GM21390 (cell line): ENCODE measurements at regions not wholly inside any gene's neighbourhood (a gene's known extent, or its start where the extent isn't known, plus 50 kb on each side); places are given as distances from the start of the nearest gene placed in this dataset.

Experiments
- ATAC-seq: cut with Tn5 transposase; IDR thresholded peaks from one replicate; pipeline ENCODE4 v1.9.1; 2021; ENCODE audit not compliant: unreplicated experiment

DNA sequence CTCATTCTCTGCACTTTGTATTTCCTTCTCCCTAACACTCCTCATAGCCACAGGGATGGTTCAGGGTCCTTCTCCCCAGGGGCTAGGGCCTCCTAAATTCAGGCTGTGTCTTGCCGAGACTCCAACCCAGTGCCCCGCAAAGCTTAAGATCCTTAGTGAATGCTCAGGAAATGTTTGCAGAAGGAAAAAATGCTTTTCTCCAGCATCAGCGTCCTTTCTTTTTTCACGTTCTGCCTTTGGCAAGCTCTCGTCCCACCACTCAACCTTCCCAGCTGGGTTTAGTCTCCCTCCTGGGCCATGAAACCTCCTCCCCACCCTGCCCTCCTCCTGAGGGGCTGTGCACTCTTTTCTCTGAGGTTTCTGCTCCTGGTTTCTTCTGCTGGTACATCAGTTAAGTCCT lies 503.8 kb upstream of the B3GAT1 start:
- no peak for ATAC-seq

DNA sequence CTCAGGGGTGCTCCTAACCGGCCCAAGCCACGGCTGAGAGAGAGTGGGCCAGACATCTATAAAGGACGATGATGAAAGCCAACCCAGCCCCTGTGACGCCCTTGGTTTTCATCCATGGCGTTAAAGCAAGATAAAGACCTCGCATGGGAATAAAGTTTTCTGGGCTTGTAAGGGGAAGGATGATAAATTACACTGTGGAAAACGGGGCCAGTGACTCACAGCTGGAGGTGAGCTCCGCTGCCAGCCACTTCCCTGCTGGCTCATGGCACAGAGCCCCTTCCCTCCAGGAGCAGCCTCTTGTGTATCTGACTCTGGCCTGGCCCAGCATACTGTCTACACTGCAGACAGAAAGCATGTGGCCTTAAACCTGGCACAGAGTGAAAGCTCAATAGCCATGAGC lies 503.2 kb upstream of the B3GAT1 start:
- ATAC-seq: no peak

DNA sequence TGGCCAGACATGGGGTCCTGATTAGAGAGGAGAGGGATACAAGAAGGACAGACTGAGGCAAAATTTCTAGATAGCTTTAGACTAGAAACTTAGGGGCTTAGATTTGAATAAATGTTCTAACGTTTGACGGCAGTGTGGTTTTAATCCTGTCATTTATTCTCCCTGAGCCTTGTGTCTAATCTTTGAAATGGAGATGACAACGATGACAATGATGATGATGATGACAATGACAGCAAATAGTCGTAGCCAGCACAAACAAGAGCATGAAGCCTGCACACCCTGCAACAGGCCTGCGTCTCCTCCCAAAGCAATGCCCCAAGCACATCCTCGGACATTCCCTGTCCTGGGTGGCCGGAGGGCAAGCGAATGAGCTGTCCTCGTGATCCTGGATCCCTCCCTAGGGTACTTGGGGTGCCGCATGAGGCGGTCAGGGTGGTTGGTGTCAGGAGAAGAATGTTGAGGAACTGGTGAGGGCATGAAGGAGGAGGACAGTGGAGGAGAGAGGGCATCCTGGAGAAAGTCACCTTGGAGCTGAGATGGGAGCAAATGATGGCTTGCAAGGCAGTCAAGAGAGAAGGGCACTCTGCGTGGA lies 502.1 kb upstream of the B3GAT1 start:
- ATAC-seq: no peak

DNA sequence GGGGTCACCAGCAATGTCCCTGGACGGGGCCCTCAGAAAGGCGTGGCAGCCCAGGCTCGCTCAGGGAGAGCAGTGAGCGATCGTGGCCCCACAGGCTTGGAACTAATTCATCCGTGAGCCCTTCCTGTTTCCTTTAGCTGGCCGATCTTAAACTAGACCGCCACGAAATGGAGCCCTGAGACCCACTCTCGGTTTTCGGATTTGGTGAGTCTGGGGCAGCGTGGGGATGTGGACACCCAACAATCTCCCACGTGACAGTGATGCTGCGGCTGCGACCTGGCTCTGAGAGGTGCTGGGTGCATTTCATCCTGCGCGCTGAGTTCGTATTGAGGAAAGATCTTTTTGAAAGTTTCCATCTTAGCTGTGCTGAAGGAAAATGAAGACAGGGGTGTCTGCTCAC lies 501.3 kb upstream of the B3GAT1 start:
- ATAC-seq: no peak

DNA sequence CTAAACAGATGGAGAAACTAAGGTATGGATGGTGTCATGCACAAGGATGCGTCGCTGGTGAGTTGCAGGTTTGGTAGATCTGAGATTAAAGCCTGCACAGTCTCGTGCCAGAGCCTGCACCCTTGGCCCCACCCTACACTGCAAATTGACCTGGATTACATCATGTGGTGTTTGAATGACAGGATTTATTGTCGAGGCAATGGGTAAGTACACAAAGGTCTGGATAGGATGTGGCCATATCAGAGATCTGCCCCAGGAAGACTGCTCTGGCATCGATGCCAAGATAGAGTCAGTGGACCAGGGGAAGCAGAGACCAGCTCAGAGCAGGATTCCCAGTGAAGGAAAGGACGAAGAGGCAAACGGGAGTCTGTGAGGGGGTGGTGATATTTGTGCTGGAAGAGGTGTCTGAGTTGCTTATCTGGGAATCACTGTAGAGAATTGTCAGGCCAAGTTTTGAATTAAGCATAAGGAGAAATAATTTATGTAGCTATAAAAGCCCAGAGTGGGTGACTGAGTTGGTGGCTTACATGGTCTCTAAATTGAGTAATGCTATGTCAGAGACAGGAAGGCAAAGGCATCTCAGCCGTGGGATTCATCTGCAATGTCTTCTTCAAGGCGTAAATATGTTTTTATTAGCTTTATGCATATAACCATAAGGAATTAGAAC lies 499.6 kb upstream of the B3GAT1 start:
- ATAC-seq: no peak

DNA sequence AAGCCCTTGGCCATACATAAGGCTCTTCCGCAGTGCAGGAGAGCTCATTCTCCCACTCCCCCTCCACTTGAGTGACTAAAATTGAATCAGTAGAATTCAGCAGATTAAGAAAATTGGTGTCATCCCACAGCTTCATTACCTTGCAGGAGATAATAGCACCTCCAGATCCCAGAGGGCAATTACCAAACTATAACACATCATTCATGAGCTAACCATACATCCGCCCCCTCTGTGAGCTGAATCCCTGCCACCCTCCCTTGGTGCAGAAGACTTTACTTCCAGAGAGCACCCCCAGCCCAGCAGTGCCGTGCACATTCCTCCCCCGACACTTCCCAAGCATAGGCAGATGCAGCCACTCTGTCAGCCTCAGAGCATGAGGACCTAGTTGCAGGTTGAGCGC lies 496.5 kb upstream of the B3GAT1 start:
- ATAC-seq: no peak

DNA sequence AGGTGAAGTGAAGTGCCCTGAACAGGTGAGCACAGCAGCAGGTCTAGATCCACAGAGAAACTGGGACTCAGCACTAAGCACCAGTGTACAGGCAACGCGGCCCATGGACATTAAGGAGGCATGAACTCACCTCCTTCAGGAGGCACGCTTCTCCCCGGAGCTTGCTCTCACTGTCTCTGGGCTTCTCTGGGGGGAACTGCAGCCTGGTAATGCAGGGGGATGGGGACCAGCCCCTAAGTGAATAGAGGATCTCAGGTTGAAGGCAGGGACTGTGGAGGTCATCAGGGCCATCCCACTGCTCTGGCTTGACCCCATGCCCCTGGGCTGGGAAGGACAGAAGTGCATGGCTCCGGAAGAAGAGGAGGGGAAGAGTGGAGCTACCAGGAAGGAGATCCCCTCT lies 495.6 kb upstream of the B3GAT1 start:
- ATAC-seq: no peak

DNA sequence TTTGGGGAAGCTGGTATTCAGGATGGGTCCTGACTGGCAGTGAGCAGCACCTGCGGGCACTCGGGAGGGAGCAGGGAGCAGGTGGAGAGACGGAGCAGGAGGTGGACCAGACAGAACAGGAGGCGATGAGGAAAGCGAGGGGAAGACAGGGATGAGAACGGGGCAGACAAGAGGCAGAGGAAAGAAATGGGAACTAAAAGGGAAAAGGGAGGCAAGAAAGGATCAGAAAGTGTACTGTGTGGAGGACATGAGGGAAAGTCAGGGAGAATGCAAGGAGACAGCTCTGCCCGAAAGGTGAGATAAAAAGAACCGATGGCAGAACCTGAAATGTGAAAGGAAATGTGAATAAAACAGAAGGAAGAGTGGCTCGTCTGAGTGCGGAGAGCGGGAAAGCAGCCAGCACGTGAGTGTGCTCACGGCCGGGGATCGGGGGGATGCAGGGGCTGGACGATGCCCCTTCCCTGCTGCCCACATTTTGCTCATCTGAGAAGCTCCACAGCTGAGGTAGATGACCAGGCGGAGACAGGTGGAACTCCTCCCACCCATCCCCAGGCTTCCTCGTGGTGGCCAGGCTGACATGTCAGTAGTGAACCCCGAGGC lies 494.4 kb upstream of the B3GAT1 start:
- ATAC-seq: no peak

DNA sequence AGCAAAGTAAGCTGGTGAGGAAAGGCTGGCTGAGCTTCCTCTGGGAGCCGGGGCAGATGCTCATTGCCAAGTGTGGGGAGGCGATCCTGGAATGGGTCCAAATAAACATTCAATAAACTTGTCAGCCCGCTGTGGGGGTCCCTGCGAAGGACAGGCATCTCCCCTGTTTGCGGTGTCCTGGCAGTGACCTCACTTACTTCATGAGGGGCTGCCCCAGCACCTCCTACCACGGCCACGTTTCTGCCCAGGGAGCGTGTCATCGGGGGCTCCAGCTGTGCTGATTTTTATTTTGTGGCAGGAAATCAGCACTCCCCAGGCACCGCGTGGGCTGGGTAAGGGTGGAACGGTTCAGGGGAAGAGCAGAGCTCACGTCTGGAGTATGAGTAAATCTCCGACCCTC lies 493.9 kb upstream of the B3GAT1 start:
- no peak for ATAC-seq

DNA sequence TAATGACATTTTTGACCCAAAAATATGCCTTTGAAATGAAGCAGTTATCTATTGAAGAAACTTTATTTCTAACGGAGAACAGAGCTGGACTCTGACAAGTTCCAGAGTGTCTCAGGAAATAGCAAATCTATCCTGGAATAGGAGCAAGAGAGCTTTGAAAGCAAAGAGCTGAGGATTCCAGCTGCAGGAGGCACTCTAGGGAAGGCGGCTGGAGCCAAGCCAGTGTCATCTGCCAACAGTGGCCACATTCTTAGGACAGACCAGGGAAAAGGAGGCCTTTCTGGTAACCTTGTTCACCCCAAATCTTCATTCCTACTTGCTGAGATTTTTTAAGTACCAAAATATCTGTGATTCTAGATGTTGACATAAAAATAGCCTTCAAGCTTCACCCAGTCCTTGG lies 493.5 kb upstream of the B3GAT1 start:
- ATAC-seq: no peak

DNA sequence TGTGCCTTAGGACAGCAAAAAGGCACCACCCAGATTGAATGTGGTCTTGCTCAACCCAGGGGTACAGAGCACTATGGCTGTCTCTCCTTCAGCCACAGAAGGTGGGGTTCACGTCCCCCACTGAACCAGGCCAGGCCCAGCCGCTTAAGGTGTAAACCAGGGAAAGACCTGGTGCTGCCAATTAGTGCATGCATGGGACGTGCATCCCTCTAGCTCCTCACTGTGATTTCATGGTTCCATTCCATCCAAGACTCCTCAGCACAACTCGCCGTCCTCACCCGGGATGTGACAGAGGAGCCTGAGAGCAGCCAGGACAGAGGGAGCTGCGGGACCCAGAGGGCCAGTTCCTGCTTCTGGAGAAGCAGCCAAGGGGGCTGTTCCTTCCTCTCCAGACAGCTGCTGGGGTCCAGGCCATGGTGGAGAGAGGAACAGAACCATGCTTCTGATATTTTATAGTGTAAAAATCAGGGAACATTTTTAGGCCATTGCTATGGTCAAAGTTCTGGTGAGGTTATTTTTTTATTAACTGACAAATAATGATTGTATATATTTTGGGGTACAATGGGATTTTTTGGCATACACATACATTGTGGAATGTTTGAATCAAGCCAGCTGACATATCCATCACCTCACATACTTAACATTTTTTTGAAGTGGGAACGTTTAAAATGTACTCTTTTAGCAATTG lies 492.2 kb upstream of the B3GAT1 start:
- ATAC-seq: no peak

DNA sequence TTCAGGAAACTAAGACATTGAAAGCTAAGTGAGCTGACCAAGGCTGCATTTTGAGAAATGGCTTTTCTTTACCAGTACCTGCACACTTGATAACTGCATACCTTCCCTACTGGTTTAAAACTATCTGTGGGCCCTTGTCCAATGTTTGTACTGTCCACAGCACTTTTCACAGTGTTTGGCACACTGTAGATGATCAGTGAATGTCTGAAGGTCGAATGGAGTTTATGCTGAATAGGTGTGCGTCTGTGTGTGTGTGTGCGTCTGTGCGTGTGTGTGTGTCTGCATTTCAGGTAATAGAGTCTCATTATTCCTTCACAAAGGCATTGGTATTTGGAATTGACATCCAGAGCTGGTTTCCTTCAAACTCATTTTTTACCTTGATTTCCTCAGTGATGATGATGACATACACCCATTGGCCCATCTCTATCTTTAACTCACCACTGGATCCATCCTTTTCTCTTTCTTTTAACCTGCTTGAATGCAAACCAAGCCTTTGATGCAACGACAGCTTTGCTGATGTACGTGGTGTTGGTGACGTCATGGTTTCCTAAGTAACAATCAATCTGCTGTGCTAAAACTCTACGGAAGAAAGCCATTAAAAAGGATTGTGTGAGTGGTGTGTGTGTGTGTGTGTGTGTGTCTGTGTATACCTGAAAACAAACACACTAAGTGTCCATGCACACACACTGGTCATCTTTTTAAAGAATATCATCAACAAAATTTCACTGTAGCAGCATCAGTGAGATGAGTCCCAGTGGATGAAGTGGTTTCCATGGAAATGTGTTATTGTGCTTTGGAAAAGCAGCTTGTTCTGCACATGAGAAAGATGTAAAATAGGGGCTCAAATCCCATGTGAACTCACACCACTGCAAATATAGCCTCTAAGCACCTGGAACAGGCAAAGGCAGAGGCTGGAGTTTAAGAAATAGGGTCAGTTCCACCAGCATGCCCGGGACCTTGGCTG lies 490.2 kb upstream of the B3GAT1 start:
- ATAC-seq: no peak

DNA sequence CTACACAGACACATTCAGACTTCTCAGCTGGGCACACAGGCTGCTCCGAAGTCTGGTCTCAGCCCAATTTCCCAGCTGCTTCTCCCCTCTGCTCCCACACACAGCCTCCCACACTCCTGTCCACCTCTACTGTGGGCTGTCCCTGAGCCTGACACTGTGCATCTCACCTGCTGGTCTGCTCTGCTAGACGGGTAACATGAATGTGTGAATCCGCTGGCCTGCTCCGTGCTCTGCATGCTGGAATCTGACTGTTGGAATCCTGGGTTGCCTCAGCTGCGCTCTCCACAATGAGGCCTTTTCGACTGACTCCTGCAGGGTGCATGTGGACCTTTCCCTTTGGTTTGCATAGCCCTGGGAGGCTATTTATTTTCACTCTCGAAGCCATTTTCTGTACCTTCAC lies 489.5 kb upstream of the B3GAT1 start:
- ATAC-seq: no peak

DNA sequence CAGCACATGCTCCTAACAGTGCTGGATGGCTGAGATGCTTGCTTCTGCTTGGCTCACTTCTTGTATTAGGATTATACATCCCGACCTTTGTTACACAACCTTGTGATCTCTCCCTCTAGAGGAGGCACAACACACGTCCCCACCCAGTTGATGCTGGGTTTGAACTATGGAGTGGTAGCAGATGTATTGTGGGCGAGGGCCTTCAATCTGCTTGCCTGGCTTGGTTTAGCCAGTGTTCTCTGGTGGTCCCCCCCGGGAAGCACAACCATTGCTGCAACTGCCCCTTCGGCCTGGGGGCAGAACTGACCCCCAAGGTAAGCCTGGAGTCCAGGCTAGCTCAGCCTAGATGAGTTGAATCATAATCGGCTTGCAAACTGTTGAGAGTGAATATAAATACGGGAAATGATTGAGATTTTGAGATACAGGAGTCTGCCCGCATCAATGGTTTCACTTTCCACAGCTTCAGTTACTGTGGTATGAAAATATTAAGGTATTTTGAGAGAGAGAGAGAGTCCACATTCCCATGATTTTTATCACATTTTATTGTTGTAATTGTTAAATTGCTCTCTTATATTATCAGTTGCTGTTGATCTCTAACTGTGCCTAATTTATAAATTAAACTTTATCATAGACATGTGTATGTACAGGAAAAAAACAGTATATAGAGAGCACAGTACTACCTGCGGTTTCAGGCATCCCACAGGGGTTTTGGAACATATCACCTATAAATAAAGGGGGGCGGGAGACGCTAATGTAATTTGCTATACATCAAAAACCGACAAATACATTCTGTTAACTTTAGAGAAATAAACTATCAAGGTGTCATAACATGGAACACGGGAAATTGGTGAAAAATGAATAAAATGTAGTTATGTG lies 482.0 kb upstream of the B3GAT1 start:
- ATAC-seq: no peak

DNA sequence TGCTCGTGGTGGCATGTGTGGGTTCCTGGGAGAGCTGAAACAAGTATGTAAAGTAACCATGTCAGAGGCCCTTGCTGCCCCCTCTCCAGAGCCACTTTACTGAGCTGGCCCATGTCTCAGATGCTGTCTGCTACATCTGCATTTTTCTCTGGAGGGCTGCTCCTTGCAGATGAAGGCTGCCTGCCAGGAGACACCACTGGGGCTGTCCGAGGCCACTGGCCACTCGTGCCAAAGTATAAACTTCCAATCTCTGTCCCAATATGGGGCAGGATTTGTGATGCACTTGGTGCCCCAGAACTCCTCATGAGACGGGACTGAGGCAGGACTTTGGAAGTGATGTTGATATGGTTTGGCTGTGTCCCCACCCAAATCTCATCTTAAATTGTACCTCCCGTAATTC lies 478.4 kb upstream of the B3GAT1 start:
- no peak for ATAC-seq

DNA sequence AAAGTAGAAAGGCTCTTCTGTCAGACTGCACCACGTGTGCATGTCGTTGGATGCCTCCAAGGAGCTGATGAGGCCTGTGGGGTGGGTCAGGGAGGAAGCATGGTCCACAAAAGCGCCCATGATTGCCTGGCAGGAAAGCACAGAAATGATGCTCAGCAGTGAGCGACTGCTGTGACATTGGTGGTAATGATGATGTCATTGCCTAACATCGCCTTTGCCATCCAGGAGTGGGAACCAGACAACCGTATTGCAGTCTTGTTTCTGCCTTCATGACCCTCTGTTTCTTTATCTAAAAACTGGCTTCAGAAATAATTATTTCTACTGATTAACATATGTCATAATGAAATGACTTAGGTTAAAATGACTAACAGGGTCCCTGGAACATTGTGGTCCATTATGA lies 477.8 kb upstream of the B3GAT1 start:
- no peak for ATAC-seq

DNA sequence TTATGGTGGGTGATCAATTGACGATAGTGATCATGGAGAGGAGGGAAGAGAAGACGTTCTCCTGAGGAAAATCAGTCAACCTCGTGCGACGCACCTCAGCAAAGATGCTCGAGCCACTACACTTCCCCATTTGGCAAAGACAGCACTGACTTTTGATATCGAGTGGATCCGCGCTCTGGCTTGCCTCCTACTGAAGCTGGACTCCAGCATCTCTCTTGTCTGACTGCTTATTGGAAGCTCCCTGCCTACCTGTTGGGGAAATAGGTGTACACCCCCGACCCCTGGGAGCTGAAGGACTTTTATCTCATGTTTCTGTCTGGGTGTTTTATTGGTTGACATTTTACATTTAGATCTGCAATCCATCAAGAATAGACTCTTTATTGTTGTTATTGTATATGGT lies 476.8 kb upstream of the B3GAT1 start:
- no peak for ATAC-seq

DNA sequence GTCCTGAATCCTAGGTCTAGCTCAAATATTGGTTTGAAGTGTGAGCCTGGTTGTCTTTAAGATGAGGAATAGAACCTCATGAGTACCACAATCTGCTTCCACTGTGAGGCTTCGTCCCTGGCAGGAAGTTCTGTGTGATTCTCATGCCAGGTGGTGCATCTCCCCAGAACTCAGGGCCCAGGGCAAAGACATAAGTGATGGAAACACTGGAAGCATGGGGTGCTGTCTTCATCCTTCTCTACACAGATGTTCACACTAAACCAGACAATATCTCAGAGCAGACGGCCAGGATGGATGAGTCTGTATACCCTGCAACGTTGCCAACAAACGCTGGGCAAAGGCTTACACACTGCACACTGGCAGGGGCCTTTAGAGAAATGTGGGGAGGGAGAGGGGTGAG lies 475.9 kb upstream of the B3GAT1 start:
- no peak for ATAC-seq

DNA sequence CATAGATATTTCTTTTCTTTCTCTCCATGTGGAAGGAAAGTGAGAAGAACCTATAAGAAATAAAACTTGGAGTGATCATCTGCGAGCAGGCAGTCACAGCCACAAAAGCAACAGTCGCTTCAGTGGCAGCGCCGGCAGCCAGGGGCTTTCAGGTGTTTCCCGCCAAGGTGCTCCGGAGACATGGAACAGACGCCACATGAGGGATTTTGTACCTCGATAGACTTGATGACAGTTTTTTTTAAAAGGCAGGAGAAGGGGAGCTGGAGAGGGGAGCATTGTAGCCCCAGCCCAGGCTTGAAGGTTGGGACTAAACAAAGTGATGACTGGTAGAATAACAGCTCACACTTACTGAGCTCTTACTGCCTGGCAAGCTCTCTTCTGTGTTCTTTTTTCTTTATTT lies 471.4 kb upstream of the B3GAT1 start:
- ATAC-seq: no peak

DNA sequence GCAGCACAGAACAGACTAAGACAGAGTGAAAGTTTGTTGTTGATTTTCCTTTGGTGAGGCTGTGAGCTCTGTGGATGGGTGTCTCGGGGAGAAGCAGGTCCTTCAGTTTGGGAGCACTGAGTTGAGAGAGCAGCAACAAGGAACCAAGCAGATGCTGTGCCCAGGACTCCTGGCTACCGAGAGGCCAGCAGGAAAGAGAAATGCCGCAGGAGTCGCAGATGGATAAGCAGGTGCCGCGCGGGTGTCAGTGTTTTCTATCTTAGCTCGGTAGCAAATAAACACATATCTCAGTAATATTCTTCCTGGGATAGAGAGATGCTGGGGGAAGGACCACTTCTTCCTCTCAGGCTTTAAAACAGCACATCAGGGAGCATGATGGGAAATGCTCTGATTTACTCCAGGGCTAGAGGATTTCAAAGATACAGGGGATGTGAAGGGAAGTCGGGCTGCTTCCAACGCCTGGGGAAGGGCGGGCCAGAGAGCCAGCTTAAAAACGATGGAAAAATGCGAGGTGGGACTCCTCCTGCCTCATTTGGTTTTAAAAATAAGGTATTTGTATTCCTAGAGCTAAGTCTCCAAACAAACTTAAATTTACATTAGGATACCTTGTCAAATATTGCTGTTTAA lies 470.7 kb upstream of the B3GAT1 start:
- no peak for ATAC-seq
